ENCODE measurements at regions not wholly inside any gene's neighbourhood (a gene's known extent, or its start where the extent isn't known, plus 50 kb on each side); places are given as distances from the start of the nearest gene placed in this dataset.
A peak's percentile ranks its signal among the peaks of the same experiment; 100 is the strongest.

- peak; percentile 5 for ATAC-seq (ENCODE audit: low FRiP score)
- Histone ChIP-seq H3K4me1 (ENCODE audit: control insufficient read depth in 1 of 2, insufficient read depth in 2 of 2, low read length in 2 of 2) (no peaks in the 10 kb centered on the region), H3K4me3 (ENCODE audit: low read length in 2 of 2) (no peak overlapping the region), H3K9me3 (ENCODE audit: control insufficient read depth, low read length) (no peaks in the 10 kb centered on the region), H3K27ac (ENCODE audit: low read depth in 1 of 2, low read length in 2 of 2) (no peak overlapping the region), H3K27me3 (ENCODE audit: control insufficient read depth in 1 of 2, insufficient read depth in 2 of 2, low read length in 1 of 2) (no peaks in the 10 kb centered on the region), H3K36me3 (ENCODE audit: control insufficient read depth in 1 of 2, insufficient read depth in 2 of 2, low read length in 1 of 2) (no peaks in the 10 kb centered on the region)
- 85 to 90% methylated on average over 15 of the region's 15 CpGs for WGBS, 2 donors
- no peak for DNase-seq
- intact Hi-C loops (cut with DNase I), result no loop called here
Measured at GRCh38 chr11:130816546-130817329, 99.5 kb downstream of the SNX19 start.

- Histone ChIP-seq H3K27ac (ENCODE audit: low read depth in 1 of 2, low read length in 2 of 2) (no peak overlapping the region), H3K4me1 (ENCODE audit: control insufficient read depth in 1 of 2, insufficient read depth in 2 of 2, low read length in 2 of 2) (no peaks in the 10 kb centered on the region), H3K4me3 (ENCODE audit: low read length in 2 of 2) (no peak overlapping the region), H3K27me3 (ENCODE audit: control insufficient read depth in 1 of 2, insufficient read depth in 2 of 2, low read length in 1 of 2) (no peaks in the 10 kb centered on the region), H3K9me3 (ENCODE audit: control insufficient read depth, low read length) (no peaks in the 10 kb centered on the region), H3K36me3 (ENCODE audit: control insufficient read depth in 1 of 2, insufficient read depth in 2 of 2, low read length in 1 of 2) (no peaks in the 10 kb centered on the region)
- ATAC-seq (ENCODE audit: low FRiP score) (no peak), DNase-seq (no peak)
- intact Hi-C loops (cut with DNase I), result no loop called here
Measured at GRCh38 chr11:130817330-130817944, 98.8 kb downstream of the SNX19 start.

GRCh38 chr11:130819625-130820024 is 96.7 kb downstream of the SNX19 start:
- no peak for ATAC-seq (ENCODE audit: low FRiP score)
- intact Hi-C loops (cut with DNase I), result no loop called here
- DNase-seq, result no peak
- Histone ChIP-seq H3K36me3 (ENCODE audit: control insufficient read depth in 1 of 2, insufficient read depth in 2 of 2, low read length in 1 of 2) (no peaks in the 10 kb centered on the region), H3K27me3 (ENCODE audit: control insufficient read depth in 1 of 2, insufficient read depth in 2 of 2, low read length in 1 of 2) (no peaks in the 10 kb centered on the region), H3K4me1 (ENCODE audit: control insufficient read depth in 1 of 2, insufficient read depth in 2 of 2, low read length in 2 of 2) (no peaks in the 10 kb centered on the region), H3K27ac (ENCODE audit: low read depth in 1 of 2, low read length in 2 of 2) (no peak overlapping the region), H3K4me3 (ENCODE audit: low read length in 2 of 2) (no peak overlapping the region), H3K9me3 (ENCODE audit: control insufficient read depth, low read length) (no peaks in the 10 kb centered on the region)
- 72% methylated on average over 6 of the region's 6 CpGs for WGBS, 2 donors

Small RNA genes in the stretch of these regions (microRNA-seq; reads per million reads assigned to microRNA genes)
- gene MIR8052, result 0 reads per million in 2 donors
